Aorta (tissue), 5 donors: ENCODE measurements at regions not wholly inside any gene's neighbourhood (a gene's known extent, or its start where the extent isn't known, plus 50 kb on each side); places are given as distances from the start of the nearest gene placed in this dataset.

ENCODE experiments used
- ATAC-seq: fragments of 200-7000 bp; cut with Tn5 transposase; one replicate; pipeline ENCODE4 v1.9.1; 2022; ENCODE audit warnings: moderate library complexity; ENCODE audit not compliant: low FRiP score
- DNase-seq, 2 donors: peaks; one replicate each; pipeline ENCODE4 v3.0.0-alpha.2; 2020
- H3K27ac ChIP-seq, 2 donors: one replicate each; pipeline ENCODE4 v1.5.1; 2013; ENCODE audit warnings: low read length in 2 of 2, mild to moderate bottlenecking in 2 of 2, moderate library complexity in 2 of 2, control low read depth in 1 of 2, inconsistent platforms in 1 of 2, low read depth in 1 of 2
- H3K27me3 ChIP-seq, 2 donors: one replicate each; pipeline ENCODE4 v1.6.1; 2013; ENCODE audit warnings: control low read depth in 1 of 2, low read length in 1 of 2, mild to moderate bottlenecking in 1 of 2, moderate library complexity in 1 of 2; ENCODE audit not compliant: insufficient read depth in 2 of 2, control insufficient read depth in 1 of 2
- H3K36me3 ChIP-seq, 2 donors: one replicate each; pipeline ENCODE4 v1.6.1; 2013; ENCODE audit warnings: control low read depth in 1 of 2, low read length in 1 of 2, mild to moderate bottlenecking in 1 of 2; ENCODE audit not compliant: insufficient read depth in 2 of 2, control insufficient read depth in 1 of 2
- H3K4me1 ChIP-seq, 2 donors: one replicate each; pipeline ENCODE4 v1.6.1; 2013; ENCODE audit warnings: low read length in 2 of 2, control low read depth in 1 of 2, mild to moderate bottlenecking in 1 of 2, moderate library complexity in 1 of 2; ENCODE audit not compliant: insufficient read depth in 2 of 2, control insufficient read depth in 1 of 2
- H3K4me3 ChIP-seq, 2 donors: one replicate each; pipeline ENCODE4 v1.5.1; 2013; ENCODE audit warnings: low read length in 2 of 2, control low read depth in 1 of 2, mild to moderate bottlenecking in 1 of 2
- H3K9me3 ChIP-seq: one replicate; pipeline ENCODE4 v1.6.1; 2013; ENCODE audit warnings: mild to moderate bottlenecking, low read length; ENCODE audit not compliant: control insufficient read depth
- WGBS, 2 donors: extraction: QIAGEN DNeasy Blood & Tissue Kit; methylation state at CpG; one replicate each; pipeline ENCODE4 v1.1.7; 2013; 5-methylcytosine and 5-hydroxymethylcytosine counted together
- intact Hi-C, 2 donors: fragments of 100-400 bp; cut with DNase I; formaldehyde crosslinking; loops; one replicate each; pipeline versions ENCODE4 v1.14.2 to v1.15.0; 2022
- donor health status: healthy with polysubstance abuse.
- donor health status: Bipolar disorder and iron deficiency.
- donor health status: DM: no; HTN: no; CAD: no.
- donor health status: DM: no; HTN: no; CAD: no.
- donor health status: DM: yes; HTN: yes; CAD: no.

GRCh38 chr5:155068616-155069100 is 55.1 kb downstream of the KIF4B start:
- intact Hi-C loops = no loop called here
- 61 to 74% methylated on average over 4 of the region's 4 CpGs for WGBS, 2 donors

GRCh38 chr5:155069961-155070360 is 56.4 kb downstream of the KIF4B start:
- Histone ChIP-seq H3K4me3 (no peak overlapping the region), H3K4me1 (peaks cover 0 to 2% of the 10 kb centered on the region in 2 donors), H3K27ac (no peak overlapping the region), H3K36me3 (no peaks in the 10 kb centered on the region), H3K9me3 (no peaks in the 10 kb centered on the region), H3K27me3 (no peaks in the 10 kb centered on the region)
- intact Hi-C loops = no loop called here
- whole genome bisulfite sequencing, 2 donors = 36 to 58% methylated on average over 3 of the region's 3 CpGs
- ATAC-seq (no peak), DNase-seq (no peak)

More at GRCh38 chr5:155068616-155069100, 55.1 kb downstream of the KIF4B start:
- Histone ChIP-seq H3K4me1 (peaks cover 0 to 2% of the 10 kb centered on the region in 2 donors), H3K9me3 (no peaks in the 10 kb centered on the region), H3K27me3 (no peaks in the 10 kb centered on the region), H3K27ac (no peak overlapping the region), H3K36me3 (no peaks in the 10 kb centered on the region), H3K4me3 (no peak overlapping the region)
- ATAC-seq (no peak), DNase-seq (no peak)

- Histone ChIP-seq H3K36me3 (no peaks in the 10 kb centered on the region), H3K27me3 (no peaks in the 10 kb centered on the region), H3K27ac (no peak overlapping the region), H3K9me3 (no peaks in the 10 kb centered on the region), H3K4me1 (peaks cover 0 to 2% of the 10 kb centered on the region in 2 donors), H3K4me3 (no peak overlapping the region)
- ATAC-seq (no peak), DNase-seq (no peak)
- intact Hi-C loops = no loop called here
Measured at GRCh38 chr5:155070781-155071180, 57.2 kb downstream of the KIF4B start.

- Histone ChIP-seq H3K4me3 (no peak overlapping the region), H3K4me1 (no peaks in the 10 kb centered on the region), H3K27ac (no peak overlapping the region), H3K36me3 (no peaks in the 10 kb centered on the region), H3K27me3 (no peaks in the 10 kb centered on the region), H3K9me3 (no peaks in the 10 kb centered on the region)
- no peak for ATAC-seq
- no peak for DNase-seq
- 86 to 90% methylated on average over 5 of the region's 5 CpGs for WGBS, 2 donors
- intact Hi-C loops = no loop called here
Measured at GRCh38 chr5:155076379-155076778, 62.8 kb downstream of the KIF4B start.

GRCh38 chr5:155079698-155080097 is 66.1 kb downstream of the KIF4B start:
- ATAC-seq (no peak), DNase-seq (no peak)
- H3K36me3 ChIP-seq = no peaks in the 10 kb centered on the region
- no peak overlapping the region for H3K27ac ChIP-seq
- no peak overlapping the region for H3K4me3 ChIP-seq
- no peaks in the 10 kb centered on the region for H3K4me1 ChIP-seq
- 78 to 82% methylated on average over 3 of the region's 3 CpGs for WGBS, 2 donors
- H3K27me3 ChIP-seq = no peaks in the 10 kb centered on the region
- intact Hi-C loops = no loop called here
- no peaks in the 10 kb centered on the region for H3K9me3 ChIP-seq

GRCh38 chr5:155080721-155081120 is 67.2 kb downstream of the KIF4B start:
- Histone ChIP-seq H3K4me3 (no peak overlapping the region), H3K36me3 (no peaks in the 10 kb centered on the region), H3K27me3 (no peaks in the 10 kb centered on the region), H3K27ac (no peak overlapping the region), H3K9me3 (no peaks in the 10 kb centered on the region), H3K4me1 (no peaks in the 10 kb centered on the region)
- intact Hi-C loops = no loop called here
- WGBS, 2 donors = 43 to 54% methylated on average over 3 of the region's 3 CpGs
- ATAC-seq = no peak
- no peak for DNase-seq

- Histone ChIP-seq H3K4me3 (no peak overlapping the region), H3K9me3 (no peaks in the 10 kb centered on the region), H3K27me3 (no peaks in the 10 kb centered on the region), H3K4me1 (no peaks in the 10 kb centered on the region), H3K36me3 (no peaks in the 10 kb centered on the region), H3K27ac (no peak overlapping the region)
- WGBS, 2 donors = 79 to 90% methylated on average over 3 of the region's 3 CpGs
- no peak for ATAC-seq
- DNase-seq = no peak
- intact Hi-C loops = no loop called here
Measured at GRCh38 chr5:155081618-155082017, 68.1 kb downstream of the KIF4B start.

- Histone ChIP-seq H3K27me3 (no peaks in the 10 kb centered on the region), H3K36me3 (no peaks in the 10 kb centered on the region), H3K4me1 (no peaks in the 10 kb centered on the region), H3K27ac (no peak overlapping the region), H3K4me3 (no peak overlapping the region), H3K9me3 (no peaks in the 10 kb centered on the region)
- ATAC-seq (no peak), DNase-seq (no peak)
- intact Hi-C loops = no loop called here
- WGBS, 2 donors = 69 to 77% methylated on average over 4 of the region's 4 CpGs
Measured at GRCh38 chr5:155082401-155082800, 68.8 kb downstream of the KIF4B start.

- 86 to 90% methylated on average over 4 of the region's 4 CpGs for WGBS, 2 donors
- DNase-seq (no peak), ATAC-seq (peak; percentile 44)
- H3K4me3 ChIP-seq = no peak overlapping the region
- H3K27me3 ChIP-seq = no peaks in the 10 kb centered on the region
- H3K4me1 ChIP-seq = peaks cover 0 to 2% of the 10 kb centered on the region in 2 donors
- no peaks in the 10 kb centered on the region for H3K9me3 ChIP-seq
- H3K36me3 ChIP-seq = no peaks in the 10 kb centered on the region
- intact Hi-C loops = no loop called here
- H3K27ac ChIP-seq = no peak overlapping the region
Measured at GRCh38 chr5:155085282-155085989, 71.9 kb downstream of the KIF4B start.
